Lower leg skin (tissue), 4 donors: ENCODE measurements at regions not wholly inside any gene's neighbourhood (a gene's known extent, or its start where the extent isn't known, plus 50 kb on each side); places are given as distances from the start of the nearest gene placed in this dataset.

Experiments
- DNase-seq, 2 donors: peaks; one replicate each; pipeline ENCODE4 v3.0.0-alpha.2; 2019; ENCODE audit warnings: low spot score in 2 of 2
- H3K4me3 ChIP-seq: fragments of 200-600 bp; sonication (generic); 2 replicates; pipeline ENCODE4 v1.5.1; 2017; ENCODE audit warnings: mild to moderate bottlenecking, low read depth; ENCODE audit not compliant: poor library complexity, severe bottlenecking
- CTCF ChIP-seq, 3 donors: fragments of 450-650 bp; IDR thresholded peaks; one replicate each; pipeline ENCODE4 v1.5.1; 2016; ENCODE audit warnings: antibody characterized with exemption in 3 of 3, mild to moderate bottlenecking in 3 of 3, moderate library complexity in 2 of 3
- POLR2A ChIP-seq, 2 donors: fragments of 450-650 bp; IDR thresholded peaks; one replicate each; pipeline ENCODE4 v1.6.1; 2016 to 2017; ENCODE audit warnings: antibody characterized with exemption in 2 of 2, mild to moderate bottlenecking in 1 of 2, moderate library complexity in 1 of 2
- WGBS, 2 donors: methylation state at CpG; one replicate each; pipeline ENCODE4 v1.1.5; 2018; 5-methylcytosine and 5-hydroxymethylcytosine counted together
- intact Hi-C: fragments of 100-400 bp; cut with DNase I; formaldehyde crosslinking; loops from one replicate; pipeline ENCODE4 v1.15.0; 2023; ENCODE audit warnings: low total_unique reads

GRCh38 chr3:94607778-94608177 lies 544.9 kb downstream of the NSUN3 start:
- no peak for TF ChIP-seq POLR2A (IDR thresholded peaks at IDR 0.05)
- no peak for TF ChIP-seq CTCF (IDR thresholded peaks at IDR 0.05)
- 54 to 80% methylated on average over 2 of the region's 2 CpGs for WGBS, 2 donors
- intact Hi-C loops: no loop called here
- H3K4me3 ChIP-seq: no peak overlapping the region
- DNase-seq: no peak

- no peak overlapping the region for H3K4me3 ChIP-seq
- no peak for DNase-seq
- intact Hi-C loops: no loop called here
- 68 to 70% methylated on average over 3 of the region's 3 CpGs for WGBS, 2 donors
- no peak for TF ChIP-seq POLR2A (IDR thresholded peaks at IDR 0.05)
- no peak for TF ChIP-seq CTCF (IDR thresholded peaks at IDR 0.05)
Observed at GRCh38 chr3:94609908-94610307, 547.0 kb downstream of the NSUN3 start.

- 88 to 90% methylated on average over 5 of the region's 5 CpGs for WGBS, 2 donors
- DNase-seq: no peak
- no peak for TF ChIP-seq POLR2A (IDR thresholded peaks at IDR 0.05)
- TF ChIP-seq CTCF (IDR thresholded peaks at IDR 0.05): no peak
- H3K4me3 ChIP-seq: no peak overlapping the region
- intact Hi-C loops: no loop called here
Observed at GRCh38 chr3:94611596-94611995, 548.7 kb downstream of the NSUN3 start.

GRCh38 chr3:94612631-94613030 lies 549.8 kb downstream of the NSUN3 start:
- H3K4me3 ChIP-seq: no peak overlapping the region
- DNase-seq: no peak
- intact Hi-C loops: no loop called here
- no peak for TF ChIP-seq POLR2A (IDR thresholded peaks at IDR 0.05)
- no peak for TF ChIP-seq CTCF (IDR thresholded peaks at IDR 0.05)
- WGBS, 2 donors: 74 to 82% methylated on average over 1 of the region's 1 CpG

GRCh38 chr3:94614192-94614591 lies 551.3 kb downstream of the NSUN3 start:
- 75 to 83% methylated on average over 4 of the region's 4 CpGs for WGBS, 2 donors

More at GRCh38 chr3:94614192-94614591, 551.3 kb downstream of the NSUN3 start:
- DNase-seq: no peak
- no peak overlapping the region for H3K4me3 ChIP-seq
- no peak for TF ChIP-seq CTCF (IDR thresholded peaks at IDR 0.05)
- TF ChIP-seq POLR2A (IDR thresholded peaks at IDR 0.05): no peak
- intact Hi-C loops: no loop called here
